ENCODE measurements at regions not wholly inside any gene's neighbourhood (a gene's known extent, or its start where the extent isn't known, plus 50 kb on each side); places are given as distances from the start of the nearest gene placed in this dataset.

GRCh38 chr6:121677571-121677970, 242.1 kb downstream of the GJA1 start (continued):
- no peak for TF ChIP-seq BCLAF1 (IDR thresholded peaks at IDR 0.05)
- no peak for TF ChIP-seq GZF1 (CRISPR knock-in tag; IDR thresholded peaks at IDR 0.05)
- TF ChIP-seq GLI4 (CRISPR knock-in tag; IDR thresholded peaks at IDR 0.05; ENCODE audit: borderline replicate concordance), result no peak
- TF ChIP-seq ZBTB44 (CRISPR knock-in tag; IDR thresholded peaks at IDR 0.05), result no peak
- no peak for TF ChIP-seq ZNF3 (CRISPR knock-in tag; IDR thresholded peaks at IDR 0.05)
- no peak for TF ChIP-seq HDAC1 (CRISPR knock-in tag; IDR thresholded peaks at IDR 0.05)
- no peak for TF ChIP-seq HNF1A (IDR thresholded peaks at IDR 0.05; ENCODE audit: low read depth)
- TF ChIP-seq HNF1A (CRISPR knock-in tag; IDR thresholded peaks at IDR 0.05; ENCODE audit: borderline replicate concordance), result no peak
- no peak for TF ChIP-seq ZNF83 (CRISPR knock-in tag; IDR thresholded peaks at IDR 0.05; ENCODE audit: borderline replicate concordance)
- no peak for TF ChIP-seq ZNF552 (CRISPR knock-in tag; IDR thresholded peaks at IDR 0.05; ENCODE audit: borderline replicate concordance)
- TF ChIP-seq ZNF296 (CRISPR knock-in tag; conservative IDR thresholded peaks at IDR 0.05), result no peak
- no peak for TF ChIP-seq SRF (IDR thresholded peaks at IDR 0.05; ENCODE audit: low read depth, low read length)
- no peak for TF ChIP-seq NR2C2 (CRISPR knock-in tag; IDR thresholded peaks at IDR 0.05; ENCODE audit: borderline replicate concordance)
- TF ChIP-seq RBM39 (IDR thresholded peaks at IDR 0.05; ENCODE audit: low read depth, low read length, poor library complexity, severe bottlenecking), result no peak
- no peak for TF ChIP-seq ZUFSP (CRISPR knock-in tag; IDR thresholded peaks at IDR 0.05; ENCODE audit: borderline replicate concordance)
- no peak for TF ChIP-seq GPN1 (CRISPR knock-in tag; IDR thresholded peaks at IDR 0.05; ENCODE audit: borderline replicate concordance)
